Fibroblast of skin of scalp (primary cell): ENCODE measurements at regions not wholly inside any gene's neighbourhood (a gene's known extent, or its start where the extent isn't known, plus 50 kb on each side); places are given as distances from the start of the nearest gene placed in this dataset.

ENCODE experiments used
- DNase-seq: peaks from one replicate; pipeline ENCODE4 v3.0.0-alpha.2; 2013

DNA sequence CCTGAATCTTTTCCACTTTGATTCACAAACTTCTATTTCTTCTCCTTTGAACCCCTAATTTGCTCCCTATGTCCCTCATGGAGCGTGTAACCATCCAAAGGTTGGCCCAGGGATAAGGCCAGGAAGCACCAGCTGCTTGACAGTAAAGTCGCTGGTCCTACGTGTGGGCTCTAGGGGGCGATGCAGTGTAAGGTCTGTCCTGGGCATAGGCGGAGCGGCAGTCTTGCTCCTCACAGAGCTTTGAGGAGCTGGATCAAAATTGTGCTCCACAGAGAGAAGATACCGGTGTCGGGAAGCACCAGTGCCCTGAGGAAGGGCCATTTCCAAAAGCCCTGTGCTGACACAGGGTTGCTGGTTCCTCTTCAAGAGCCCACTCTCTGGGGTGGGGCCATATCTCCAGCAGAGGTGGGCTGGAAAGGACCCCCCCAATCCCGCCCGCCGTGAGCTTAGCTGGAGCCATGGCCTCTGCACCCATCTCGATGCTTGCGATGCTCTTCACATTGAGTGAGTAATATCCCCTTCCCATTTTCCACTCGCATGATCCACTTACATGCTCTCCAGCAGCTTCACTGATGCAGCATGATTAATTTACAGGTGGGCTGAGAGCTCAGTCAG, 49.9 kb upstream of the OR4E1 start:
- no peak for DNase-seq
